Activated gamma-delta T cell treated with anti-CD3 and anti-CD28 coated beads, Interleukin-2, amount 50 U/mL, for 16 hours (primary cell): ENCODE measurements at regions not wholly inside any gene's neighbourhood (a gene's known extent, or its start where the extent isn't known, plus 50 kb on each side); places are given as distances from the start of the nearest gene placed in this dataset.

Source experiments
- DNase-seq: peaks from one replicate; pipeline ENCODE4 v3.0.0-alpha.2; 2020; ENCODE audit warnings: low read depth

GRCh38 chr1:93744299-93744988, 62.8 kb upstream of the BCAR3 start:
- DNase-seq = no peak

GRCh38 chr1:93743465-93743864, 61.8 kb upstream of the BCAR3 start:
- DNase-seq = no peak

GRCh38 chr1:93740601-93741031, 59.0 kb upstream of the BCAR3 start:
- no peak for DNase-seq

GRCh38 chr1:93740157-93740556, 58.5 kb upstream of the BCAR3 start:
- DNase-seq = no peak

- no peak for DNase-seq
Measured at GRCh38 chr1:93739472-93739871, 57.8 kb upstream of the BCAR3 start.

GRCh38 chr1:93738926-93739325, 57.3 kb upstream of the BCAR3 start:
- no peak for DNase-seq

- no peak for DNase-seq
Measured at GRCh38 chr1:93738075-93738622, 56.5 kb upstream of the BCAR3 start.

GRCh38 chr1:93735722-93736121, 54.1 kb upstream of the BCAR3 start:
- DNase-seq = no peak

- DNase-seq = no peak
Measured at GRCh38 chr1:93734999-93735398, 53.4 kb upstream of the BCAR3 start.

- no peak for DNase-seq
Measured at GRCh38 chr1:93733340-93733739, 51.7 kb upstream of the BCAR3 start.

GRCh38 chr1:93732514-93732913, 50.9 kb upstream of the BCAR3 start:
- DNase-seq = no peak
